Lower leg skin (tissue), 4 donors: ENCODE measurements at regions not wholly inside any gene's neighbourhood (a gene's known extent, or its start where the extent isn't known, plus 50 kb on each side); places are given as distances from the start of the nearest gene placed in this dataset.

ENCODE experiments used
- DNase-seq, 2 donors: peaks; one replicate each; pipeline ENCODE4 v3.0.0-alpha.2; 2019; ENCODE audit warnings: low spot score in 2 of 2
- H3K4me3 ChIP-seq: fragments of 200-600 bp; sonication (generic); 2 replicates; pipeline ENCODE4 v1.5.1; 2017; ENCODE audit warnings: mild to moderate bottlenecking, low read depth; ENCODE audit not compliant: poor library complexity, severe bottlenecking
- CTCF ChIP-seq, 3 donors: fragments of 450-650 bp; IDR thresholded peaks; one replicate each; pipeline ENCODE4 v1.5.1; 2016; ENCODE audit warnings: antibody characterized with exemption in 3 of 3, mild to moderate bottlenecking in 3 of 3, moderate library complexity in 2 of 3
- POLR2A ChIP-seq, 2 donors: fragments of 450-650 bp; IDR thresholded peaks; one replicate each; pipeline ENCODE4 v1.6.1; 2016 to 2017; ENCODE audit warnings: antibody characterized with exemption in 2 of 2, mild to moderate bottlenecking in 1 of 2, moderate library complexity in 1 of 2
- WGBS, 2 donors: methylation state at CpG; one replicate each; pipeline ENCODE4 v1.1.5; 2018; 5-methylcytosine and 5-hydroxymethylcytosine counted together
- intact Hi-C: fragments of 100-400 bp; cut with DNase I; formaldehyde crosslinking; loops from one replicate; pipeline ENCODE4 v1.15.0; 2023; ENCODE audit warnings: low total_unique reads

- TF ChIP-seq CTCF (IDR thresholded peaks at IDR 0.05) (no peak), POLR2A (IDR thresholded peaks at IDR 0.05) (no peak)
- no peak overlapping the region for H3K4me3 ChIP-seq
- intact Hi-C loops: no loop called here
- WGBS, 2 donors: 71 to 88% methylated on average over 1 of the region's 1 CpG
- no peak for DNase-seq
Measured at GRCh38 chr6:73965539-73966029, 269.6 kb downstream of the CD109 start.

- WGBS, 2 donors: 42 to 92% methylated on average over 2 of the region's 2 CpGs
Measured at GRCh38 chr6:73964241-73964854, 268.3 kb downstream of the CD109 start.

GRCh38 chr6:73962884-73963283 is 266.9 kb downstream of the CD109 start:
- DNase-seq: no peak
- no peak overlapping the region for H3K4me3 ChIP-seq
- no peak for TF ChIP-seq CTCF (IDR thresholded peaks at IDR 0.05)
- TF ChIP-seq POLR2A (IDR thresholded peaks at IDR 0.05): no peak
- intact Hi-C loops: no loop called here
- 93 to 96% methylated on average over 3 of the region's 3 CpGs for WGBS, 2 donors

More at GRCh38 chr6:73964241-73964854, 268.3 kb downstream of the CD109 start:
- DNase-seq: no peak
- no peak overlapping the region for H3K4me3 ChIP-seq
- intact Hi-C loops: no loop called here
- no peak for TF ChIP-seq POLR2A (IDR thresholded peaks at IDR 0.05)
- no peak for TF ChIP-seq CTCF (IDR thresholded peaks at IDR 0.05)

GRCh38 chr6:73956305-73956704 is 260.3 kb downstream of the CD109 start:
- no peak for DNase-seq
- intact Hi-C loops: no loop called here
- H3K4me3 ChIP-seq: no peak overlapping the region
- 34 to 35% methylated on average over 1 of the region's 1 CpG for WGBS, 2 donors
- no peak for TF ChIP-seq POLR2A (IDR thresholded peaks at IDR 0.05)
- no peak for TF ChIP-seq CTCF (IDR thresholded peaks at IDR 0.05)

GRCh38 chr6:73955800-73956199 is 259.8 kb downstream of the CD109 start:
- DNase-seq: no peak
- H3K4me3 ChIP-seq: no peak overlapping the region
- no peak for TF ChIP-seq CTCF (IDR thresholded peaks at IDR 0.05)
- no peak for TF ChIP-seq POLR2A (IDR thresholded peaks at IDR 0.05)
- intact Hi-C loops: no loop called here
- WGBS, 2 donors: 29 to 54% methylated on average over 4 of the region's 4 CpGs

- no peak for TF ChIP-seq POLR2A (IDR thresholded peaks at IDR 0.05)
- no peak for TF ChIP-seq CTCF (IDR thresholded peaks at IDR 0.05)
- intact Hi-C loops: no loop called here
- no peak overlapping the region for H3K4me3 ChIP-seq
- DNase-seq: no peak
Measured at GRCh38 chr6:73954881-73955280, 258.9 kb downstream of the CD109 start.
